GM21528 (cell line): ENCODE measurements at regions not wholly inside any gene's neighbourhood (a gene's known extent, or its start where the extent isn't known, plus 50 kb on each side); places are given as distances from the start of the nearest gene placed in this dataset.

Experiments
- ATAC-seq: cut with Tn5 transposase; IDR thresholded peaks from one replicate; pipeline ENCODE4 v1.9.1; 2021; ENCODE audit warnings: mild to moderate bottlenecking, moderate library complexity; ENCODE audit not compliant: unreplicated experiment, low FRiP score

DNA sequence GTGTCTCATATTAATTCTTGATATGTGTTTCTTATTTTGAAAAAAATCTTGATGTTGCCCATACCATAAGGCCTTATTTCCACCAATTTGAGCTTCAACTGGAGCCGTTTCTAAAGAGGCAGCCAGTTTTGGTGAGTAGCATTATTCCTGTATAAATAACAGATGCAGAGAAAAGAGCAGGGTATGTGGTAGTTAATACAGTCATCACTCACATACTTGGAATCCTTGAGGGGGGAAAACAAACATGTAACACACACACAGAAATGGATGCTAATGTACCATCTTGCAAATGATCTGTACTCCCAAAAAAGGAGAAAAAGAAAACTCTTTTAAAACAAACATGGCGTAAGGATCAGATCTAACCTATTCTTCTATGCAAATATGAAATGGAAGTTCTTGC, 389.7 kb downstream of the GPM6A start:
- ATAC-seq = no peak

DNA sequence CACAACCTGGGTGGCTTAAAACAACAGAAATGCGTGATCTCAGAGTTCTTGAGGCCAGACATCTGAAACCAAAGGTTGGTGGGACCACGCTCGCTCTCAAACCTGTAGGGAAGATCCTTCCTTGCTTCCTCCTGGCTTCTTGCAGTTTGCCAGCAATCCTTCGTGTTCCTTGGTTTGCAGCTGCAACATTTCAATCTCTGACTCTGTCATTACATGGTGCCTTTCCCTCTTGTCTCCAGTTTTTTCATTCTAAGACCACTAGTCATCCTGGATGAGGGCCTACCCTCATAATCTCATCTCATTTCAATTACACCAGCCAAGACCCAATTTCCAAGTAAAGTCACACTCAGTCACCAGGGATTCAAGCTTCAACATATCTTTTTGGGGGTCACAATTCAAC, 388.0 kb downstream of the GPM6A start:
- ATAC-seq = no peak

DNA sequence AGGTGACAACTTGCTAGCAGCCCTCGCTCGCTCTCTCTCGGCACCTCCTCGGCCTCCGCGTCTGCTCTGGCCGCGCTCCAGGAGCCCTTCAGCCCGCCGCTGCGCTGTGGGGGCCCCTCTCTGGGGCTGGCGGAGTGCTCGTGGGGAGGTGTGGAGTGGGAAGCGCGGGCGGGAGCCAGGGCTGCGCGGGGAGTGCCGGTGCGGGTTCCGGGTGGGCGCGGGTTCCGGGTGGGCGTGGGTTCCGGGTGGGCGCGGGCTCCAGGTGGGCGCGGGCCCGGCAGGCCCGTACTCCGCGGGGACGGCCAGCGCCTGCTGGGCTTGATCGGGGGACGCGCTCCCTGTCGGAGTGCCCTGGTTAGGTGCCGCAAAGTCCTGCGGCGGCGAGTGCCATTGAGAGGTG, 384.3 kb downstream of the GPM6A start:
- no peak for ATAC-seq

DNA sequence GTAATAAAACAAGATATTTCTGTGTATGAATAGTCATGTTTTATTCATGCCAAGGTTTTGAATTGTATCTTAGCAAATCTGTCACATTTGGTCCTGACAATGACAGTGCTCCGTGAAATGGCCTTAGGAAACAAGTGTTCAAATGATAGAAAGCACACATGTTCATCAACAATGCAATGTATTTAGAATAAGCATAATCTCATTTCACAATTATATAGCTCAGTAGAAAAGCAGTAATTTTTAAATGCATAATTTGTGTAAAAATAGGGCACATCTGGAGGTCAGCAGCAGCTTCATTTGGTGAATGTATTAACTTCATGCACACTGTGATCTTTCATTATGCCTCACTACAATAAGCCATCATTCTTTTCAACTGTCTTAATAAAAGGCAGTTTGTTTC, 380.4 kb downstream of the GPM6A start:
- no peak for ATAC-seq

DNA sequence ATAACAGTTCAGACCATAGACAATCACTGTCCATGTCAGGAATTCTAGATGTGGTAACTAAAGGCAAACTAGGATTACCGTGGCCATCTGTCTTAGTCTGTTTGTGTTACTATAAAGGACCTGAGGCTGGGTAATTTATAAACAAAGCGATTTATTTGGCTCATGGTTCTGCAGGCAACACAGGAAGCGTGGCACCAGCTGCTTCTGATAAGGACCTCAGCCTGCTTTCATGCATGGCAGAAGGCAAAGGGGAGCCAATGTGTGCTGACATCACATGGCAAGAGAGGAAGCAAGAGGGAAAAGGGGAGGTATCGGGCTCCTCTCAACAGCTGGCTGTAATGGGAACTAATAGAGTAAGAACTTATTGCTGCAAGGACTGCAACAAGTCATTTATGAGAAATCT, 376.7 kb downstream of the GPM6A start:
- ATAC-seq = no peak

DNA sequence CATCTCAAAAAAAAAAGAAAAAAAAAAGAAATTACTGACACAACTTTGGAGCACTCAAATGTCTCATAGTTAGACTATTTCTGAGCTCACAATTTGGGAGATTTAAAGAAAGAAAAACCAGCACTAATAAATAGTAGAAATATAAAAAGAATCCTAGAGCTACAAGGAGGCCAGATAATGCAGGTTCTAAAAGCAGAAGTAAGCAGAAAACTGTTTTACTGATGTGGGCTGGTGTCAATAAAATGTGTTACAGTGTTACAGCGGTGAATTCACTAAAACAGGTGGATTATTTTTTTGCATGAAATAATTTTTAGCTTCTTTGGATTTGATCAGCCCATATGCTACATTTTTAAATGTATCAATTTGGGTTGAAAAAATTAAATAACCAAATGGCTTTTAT, 375.9 kb downstream of the GPM6A start:
- no peak for ATAC-seq

DNA sequence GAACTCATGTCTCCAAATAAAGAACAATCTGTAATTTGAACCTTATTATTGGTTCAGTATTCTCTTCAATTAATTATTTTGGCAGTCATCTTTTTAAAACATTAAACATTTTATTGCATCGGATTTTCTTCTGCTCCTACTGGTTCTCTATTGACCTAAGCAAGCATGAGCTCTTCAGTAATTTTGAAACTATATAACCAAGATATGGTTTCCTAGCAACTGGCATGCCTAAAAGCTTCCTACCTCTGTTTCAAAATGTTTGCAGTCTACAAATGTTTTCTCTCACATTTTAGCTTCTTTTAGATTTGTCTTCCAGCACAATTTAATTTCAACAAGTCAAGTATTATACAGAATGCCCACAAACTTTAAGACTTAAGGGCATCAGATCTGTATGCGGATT, 371.3 kb downstream of the GPM6A start:
- ATAC-seq = no peak

DNA sequence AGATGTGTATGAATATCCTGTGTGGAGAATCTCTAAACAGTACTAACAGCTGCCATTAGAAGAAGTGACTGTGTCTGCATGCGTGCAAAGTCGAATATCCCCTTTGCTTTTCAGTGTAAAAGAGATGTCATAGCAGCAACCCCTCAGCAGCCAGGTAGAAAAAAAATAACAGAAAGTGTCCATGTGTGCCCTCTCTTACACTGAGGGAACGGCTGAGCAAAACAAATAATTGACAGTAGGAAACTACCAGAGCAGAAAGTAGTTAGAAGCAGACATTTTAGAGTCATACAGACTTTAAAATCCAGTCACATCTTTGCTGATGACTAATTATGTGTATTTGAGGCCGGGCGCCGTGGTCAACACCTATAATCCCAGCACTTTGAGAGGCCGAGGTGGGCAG, 370.8 kb downstream of the GPM6A start:
- ATAC-seq = no peak

DNA sequence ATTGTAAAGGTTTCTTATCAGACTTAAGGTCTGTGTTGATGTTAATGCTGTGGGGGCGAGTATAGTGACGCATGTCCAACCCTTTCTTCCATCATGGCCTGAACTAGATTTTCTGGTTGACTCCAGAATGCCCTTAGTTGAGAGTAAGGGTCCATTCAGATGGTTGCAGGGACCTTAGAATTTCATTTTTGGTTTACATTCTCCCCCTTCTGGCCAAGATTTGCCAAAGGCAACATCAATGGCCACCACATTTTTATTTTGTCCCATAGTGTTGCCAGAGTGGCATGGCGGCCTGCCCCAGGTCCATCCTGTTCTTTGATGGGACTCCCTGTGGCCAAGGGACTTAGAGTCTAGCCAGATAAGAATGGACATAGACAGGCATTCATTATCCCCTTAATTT, 368.5 kb downstream of the GPM6A start:
- no peak for ATAC-seq

DNA sequence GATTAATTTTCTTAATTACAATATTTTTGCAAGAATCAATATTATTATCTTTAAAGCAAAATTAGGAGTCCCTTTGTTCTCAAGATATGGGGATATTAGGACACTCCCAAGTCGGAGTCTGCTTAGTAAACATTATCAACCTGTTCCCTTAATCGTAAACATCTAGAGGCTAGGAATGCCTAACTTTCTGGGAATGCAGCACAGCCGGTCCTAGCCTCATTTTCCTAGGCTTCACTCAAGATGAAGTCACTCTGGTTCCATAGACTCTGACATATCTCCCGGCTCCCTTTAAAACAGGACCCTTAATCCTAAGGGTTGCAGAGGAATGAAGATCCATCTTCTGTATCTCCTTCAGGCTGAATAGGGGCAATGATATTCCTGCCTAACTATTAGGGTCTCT, 367.6 kb downstream of the GPM6A start:
- no peak for ATAC-seq

DNA sequence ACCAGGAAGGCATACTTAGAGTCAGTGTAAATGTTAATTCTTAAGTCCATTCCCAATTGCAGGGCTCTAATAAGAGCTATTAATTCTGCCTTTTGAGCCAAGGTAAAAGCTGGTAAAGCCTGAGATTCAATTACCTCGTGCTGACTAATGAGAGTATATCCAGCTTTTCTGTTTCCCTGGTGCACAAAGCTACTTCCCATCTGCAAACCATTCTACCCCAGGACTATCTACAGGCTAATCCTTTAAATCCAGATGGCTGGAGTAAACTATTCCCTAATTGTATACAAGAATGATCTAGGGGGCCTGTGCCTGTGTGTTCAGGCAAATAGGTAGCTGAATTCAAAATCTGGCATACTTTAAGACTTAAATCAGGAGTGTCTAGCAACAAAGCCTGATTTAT, 365.0 kb downstream of the GPM6A start:
- ATAC-seq = no peak

DNA sequence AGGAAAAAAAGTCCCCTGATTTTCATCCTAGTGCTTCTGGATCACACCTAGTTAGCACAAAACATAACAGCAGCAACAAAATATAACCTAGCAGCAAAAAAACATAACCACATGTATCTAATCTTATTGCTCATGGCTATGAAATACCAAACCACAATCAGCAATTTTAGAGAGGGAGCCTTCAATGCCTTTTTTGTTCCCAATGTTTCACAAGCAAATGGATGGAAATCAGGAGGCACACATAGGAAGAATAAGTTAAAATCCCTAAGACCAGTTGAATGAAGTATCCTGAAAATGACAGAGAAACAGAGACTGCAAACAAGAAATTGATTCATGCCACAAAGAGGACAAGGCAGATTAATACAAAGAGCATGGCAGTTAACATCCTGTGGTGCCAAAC, 361.6 kb downstream of the GPM6A start:
- ATAC-seq = no peak

DNA sequence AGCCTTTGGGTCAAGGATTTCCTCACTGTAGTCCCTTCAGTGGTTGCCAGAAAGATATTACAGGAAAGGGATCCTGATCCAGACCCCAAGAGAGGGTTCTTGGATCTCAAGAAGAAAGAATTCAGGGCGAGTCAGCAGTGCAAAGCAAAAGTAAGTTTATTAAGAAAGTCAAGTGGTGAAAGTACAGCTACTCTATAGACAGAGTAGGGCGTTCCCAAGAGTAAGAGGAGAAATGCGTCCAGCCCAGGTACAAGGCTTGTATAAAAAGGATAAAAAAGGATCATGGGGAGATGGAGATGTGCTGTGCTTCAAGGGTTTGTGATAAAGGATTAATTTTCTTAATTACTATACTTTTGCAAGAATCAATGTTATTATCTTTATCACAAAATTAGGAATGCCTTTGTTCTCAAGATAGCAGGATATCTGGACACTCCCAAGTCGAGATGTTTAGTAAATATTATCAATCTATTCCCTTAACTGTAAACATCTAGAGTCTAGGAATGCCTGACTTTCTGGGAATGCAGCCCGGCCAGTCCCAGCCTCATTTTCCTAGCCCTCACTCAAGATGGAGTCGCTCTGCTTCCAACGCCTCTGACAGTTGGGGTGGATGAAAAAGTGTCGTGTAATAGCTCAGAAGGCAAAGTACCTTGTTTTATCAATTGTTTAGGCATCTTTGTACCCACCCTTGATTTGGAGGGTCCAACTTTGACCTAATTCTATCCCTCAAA, 360.7 kb downstream of the GPM6A start:
- no peak for ATAC-seq

DNA sequence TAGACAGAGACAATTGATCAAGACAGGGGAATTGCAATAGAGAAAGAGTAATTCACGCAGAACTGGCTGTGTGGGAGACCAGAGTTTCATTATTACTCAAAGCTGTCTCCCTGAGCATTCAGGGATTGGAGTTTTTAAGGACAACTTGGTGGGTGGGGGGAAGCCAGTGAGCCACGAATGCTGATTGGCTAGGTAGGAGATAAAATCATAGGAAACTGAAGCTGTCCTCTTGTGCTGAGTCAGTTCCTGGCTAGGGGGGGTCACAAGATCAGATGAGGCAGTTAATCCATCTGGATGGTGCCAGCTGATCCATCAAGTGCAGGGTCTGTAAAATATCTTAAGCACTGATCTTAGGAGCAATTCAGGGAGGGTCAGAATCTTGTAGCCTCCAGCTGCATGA, 358.6 kb downstream of the GPM6A start:
- no peak for ATAC-seq

DNA sequence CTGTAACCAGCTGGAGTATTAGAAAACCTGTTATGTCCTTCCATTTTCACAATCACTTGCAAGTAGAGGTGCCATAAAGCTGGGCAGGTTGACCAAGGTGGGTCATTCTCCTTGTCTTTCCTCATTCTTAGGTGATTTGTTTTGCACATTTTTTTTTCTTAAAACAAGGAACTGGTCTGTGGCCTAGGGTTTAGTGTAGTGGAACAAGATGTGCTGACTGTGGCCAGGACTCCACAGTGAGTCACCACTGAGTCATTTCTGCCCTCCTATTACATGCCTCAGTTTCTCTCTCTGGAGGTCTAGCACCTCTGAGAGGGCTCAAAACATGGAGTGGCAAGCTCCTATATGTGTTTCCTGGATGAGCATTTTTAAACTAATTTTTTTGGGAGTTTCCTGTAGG, 355.9 kb downstream of the GPM6A start:
- ATAC-seq = no peak

DNA sequence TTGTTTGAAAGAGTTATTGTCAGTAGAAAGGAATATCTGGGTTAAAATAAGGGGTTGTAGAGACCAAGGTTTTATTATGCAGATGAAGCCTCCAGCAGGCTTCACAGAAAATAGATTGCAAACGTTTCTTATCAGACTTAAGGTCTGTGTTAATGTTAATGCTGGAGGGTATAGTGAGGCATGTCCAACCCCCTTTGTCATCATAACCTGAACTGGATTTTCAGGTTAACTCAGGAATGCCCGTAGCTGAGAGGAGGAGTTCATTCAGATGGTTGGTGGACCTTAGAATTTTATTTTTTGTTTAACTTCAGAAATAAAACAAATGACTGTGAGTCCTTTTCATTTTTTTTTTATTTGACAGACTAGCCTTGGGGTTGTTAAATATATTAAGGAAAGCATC, 354.1 kb downstream of the GPM6A start:
- no peak for ATAC-seq

DNA sequence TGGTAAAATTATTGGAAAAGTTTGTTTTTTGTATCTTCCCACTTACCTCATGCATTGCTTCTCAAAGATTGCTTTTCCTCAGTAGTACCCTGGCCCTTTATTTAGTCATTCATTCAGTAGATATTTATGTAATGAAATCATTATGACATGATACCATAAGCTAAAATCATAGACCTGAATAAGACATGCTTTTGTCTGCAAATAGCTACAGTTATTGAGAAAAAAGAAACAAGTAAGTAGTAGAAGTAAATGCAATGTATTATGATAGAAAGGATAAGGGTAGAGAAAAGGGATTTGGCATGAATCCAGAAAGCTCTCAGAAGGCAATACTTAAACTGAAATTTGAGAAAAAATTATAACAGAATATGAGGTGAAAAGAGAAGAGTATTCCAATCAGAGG, 352.5 kb downstream of the GPM6A start:
- ATAC-seq = no peak

DNA sequence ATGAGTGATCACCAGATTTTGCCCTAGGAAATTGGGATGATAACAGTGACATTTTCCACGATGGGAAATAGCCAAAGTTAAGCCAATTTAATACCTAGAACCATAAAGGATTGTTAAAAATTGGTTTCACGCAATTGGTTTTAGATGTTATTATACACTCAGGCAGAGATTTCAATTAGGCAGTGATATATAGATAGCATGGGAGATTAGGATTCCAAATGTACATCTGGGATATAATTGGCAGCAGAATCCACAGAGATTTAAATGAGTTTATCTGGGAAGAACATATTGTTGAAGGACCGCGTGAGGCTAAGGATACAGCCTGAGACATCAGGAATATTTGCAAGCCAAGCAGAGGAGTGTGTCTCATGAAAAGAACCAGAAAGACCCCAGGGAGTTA, 351.6 kb downstream of the GPM6A start:
- ATAC-seq = no peak

DNA sequence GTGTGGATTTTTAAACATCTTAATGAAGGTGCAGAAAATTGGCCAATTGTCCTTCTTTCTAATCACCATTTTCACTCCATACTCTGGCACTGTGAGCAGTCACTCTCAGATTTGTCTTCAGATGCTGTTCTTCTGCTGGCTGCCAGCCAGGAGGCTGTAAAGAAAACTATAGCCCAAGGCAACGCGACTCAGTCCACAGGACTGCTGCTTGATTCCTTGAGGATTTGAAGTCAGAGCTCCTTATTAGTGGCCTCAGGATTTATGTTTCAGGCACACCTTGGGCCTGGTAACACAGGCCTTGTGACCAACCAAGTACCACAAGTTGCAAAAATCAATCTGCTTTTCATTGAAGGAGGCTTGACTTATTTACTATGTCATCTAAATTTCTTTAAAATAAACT, 342.6 kb downstream of the GPM6A start:
- ATAC-seq = no peak

DNA sequence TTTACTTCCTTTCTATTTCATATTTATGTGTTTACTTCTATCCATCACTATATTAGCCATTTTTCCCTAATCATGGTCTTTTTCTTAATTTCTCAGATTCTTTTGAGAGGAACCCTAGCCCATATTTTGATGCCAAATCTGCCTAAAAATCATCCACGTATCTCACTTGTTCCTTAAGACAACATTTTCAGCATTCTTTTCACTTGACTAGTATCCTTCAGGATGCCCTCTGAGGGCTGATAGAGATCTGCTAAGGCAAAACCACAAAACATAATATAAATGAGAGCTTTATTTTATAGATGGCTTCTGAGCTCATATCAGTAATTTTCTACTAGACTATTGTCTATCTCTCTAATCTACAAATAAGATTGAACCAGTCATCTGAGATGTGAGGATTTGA, 341.9 kb downstream of the GPM6A start:
- no peak for ATAC-seq

DNA sequence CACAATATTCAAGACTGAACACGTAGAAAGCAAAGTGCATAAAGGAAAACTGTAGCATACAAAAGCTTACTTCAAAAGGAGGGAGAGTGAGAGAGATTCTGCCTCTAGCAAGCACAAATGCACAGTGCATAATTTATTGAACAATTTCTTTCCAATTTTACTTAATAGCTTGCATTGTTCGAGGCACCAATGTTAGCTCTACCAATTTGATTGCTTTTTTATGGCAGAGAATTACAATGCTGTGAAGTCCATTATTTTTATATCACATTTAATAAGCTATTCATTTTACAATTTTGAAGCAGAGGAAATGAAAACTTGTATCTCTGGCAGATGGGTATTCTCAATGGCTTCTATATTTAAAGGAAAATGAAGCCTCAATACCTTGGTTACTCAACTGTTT, 331.7 kb downstream of the GPM6A start:
- no peak for ATAC-seq

DNA sequence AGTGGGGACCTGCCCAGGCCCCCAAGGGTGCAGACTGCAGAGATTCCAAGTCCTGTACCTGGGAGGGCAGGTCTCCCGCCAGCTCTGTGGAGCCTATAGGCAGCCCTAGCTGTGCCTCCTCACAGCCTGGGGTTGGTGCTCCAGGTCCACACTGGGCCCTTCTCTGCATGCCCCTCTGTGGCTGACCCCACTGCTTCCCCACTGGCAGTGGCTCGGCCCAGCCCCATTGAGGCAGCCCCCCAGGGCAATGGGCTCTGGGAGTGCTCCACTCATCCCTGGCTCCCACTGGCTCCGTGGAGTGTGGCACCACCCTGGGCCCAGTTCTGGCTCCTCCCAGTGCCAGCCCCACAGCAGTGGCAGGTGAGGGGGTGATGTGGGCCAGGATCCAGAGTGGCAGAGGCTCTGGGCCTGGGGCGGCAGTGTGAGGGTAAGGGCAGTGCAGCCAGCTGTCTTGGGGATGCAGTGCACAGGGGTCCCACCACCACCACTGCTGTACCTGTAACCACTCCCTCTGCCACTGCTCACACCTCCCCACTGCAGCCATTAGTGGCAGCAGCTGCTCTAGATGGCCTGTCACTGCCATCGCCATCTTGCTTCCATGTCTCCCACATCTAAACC, 312.2 kb downstream of the GPM6A start:
- ATAC-seq = no peak

DNA sequence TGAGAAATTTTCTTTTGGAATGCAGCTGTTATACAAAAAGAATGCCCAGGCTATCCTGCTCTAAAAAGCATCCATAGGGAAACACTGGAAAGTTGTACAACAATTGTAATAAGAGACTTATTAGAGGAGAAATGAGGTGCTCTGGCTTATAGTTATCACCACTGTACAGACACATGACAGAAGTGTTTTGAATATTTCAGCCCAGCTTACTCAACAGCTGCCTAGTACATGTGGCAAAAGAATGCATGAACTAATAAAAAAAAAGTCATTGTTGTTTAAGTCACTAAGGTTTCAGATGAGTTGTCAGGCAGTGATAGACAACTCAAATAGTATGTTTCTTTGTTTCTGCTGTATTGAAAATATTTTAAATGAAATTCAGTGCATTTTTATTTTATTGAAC, 307.7 kb downstream of the GPM6A start:
- no peak for ATAC-seq
